Ovary (tissue), 3 donors: ENCODE measurements at regions not wholly inside any gene's neighbourhood (a gene's known extent, or its start where the extent isn't known, plus 50 kb on each side); places are given as distances from the start of the nearest gene placed in this dataset.

Experiments
- EP300 ChIP-seq: sonication (generic); formaldehyde crosslinking; IDR thresholded peaks from one replicate; pipeline ENCODE4 v1.6.1; 2017; ENCODE audit warnings: antibody characterized with exemption
- POLR2A ChIP-seq: fragments of 450-650 bp; IDR thresholded peaks from one replicate; pipeline ENCODE4 v1.6.1; 2017; ENCODE audit warnings: antibody characterized with exemption, mild to moderate bottlenecking, moderate library complexity
- TF ChIP-seq, protein P1 (sequence below), 3 donors: fragments of 450-650 bp in 2 of 3; fragments of 200-600 bp in 1 of 3; IDR thresholded peaks; one replicate each; pipeline versions ENCODE4 v1.5.1 to v1.8.0; 2016 to 2022; ENCODE audit warnings: antibody characterized with exemption in 3 of 3, mild to moderate bottlenecking in 1 of 3
- donor health status: DM: no; HTN: no; CAD: no.

DNA sequence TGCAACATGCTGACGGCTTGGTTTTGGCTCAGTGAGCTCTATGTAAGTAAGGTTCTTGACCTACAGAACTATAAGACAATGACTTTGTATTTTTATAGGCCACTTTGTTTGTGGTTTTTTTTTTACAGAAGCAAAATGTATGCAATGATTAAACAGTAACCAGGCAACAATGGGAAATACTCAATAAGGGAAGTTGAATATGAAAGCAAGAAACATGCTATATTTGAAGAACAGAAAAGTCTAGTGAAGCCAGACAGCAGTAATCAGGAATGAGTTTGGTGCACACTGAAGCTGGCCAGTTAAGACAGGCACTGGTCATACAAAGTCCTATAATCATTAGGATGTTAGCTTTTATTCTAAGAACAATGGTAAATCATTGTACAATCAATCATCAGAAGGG is 1926.8 kb downstream of the NCAM2 start:
- TF ChIP-seq, protein P1, sequence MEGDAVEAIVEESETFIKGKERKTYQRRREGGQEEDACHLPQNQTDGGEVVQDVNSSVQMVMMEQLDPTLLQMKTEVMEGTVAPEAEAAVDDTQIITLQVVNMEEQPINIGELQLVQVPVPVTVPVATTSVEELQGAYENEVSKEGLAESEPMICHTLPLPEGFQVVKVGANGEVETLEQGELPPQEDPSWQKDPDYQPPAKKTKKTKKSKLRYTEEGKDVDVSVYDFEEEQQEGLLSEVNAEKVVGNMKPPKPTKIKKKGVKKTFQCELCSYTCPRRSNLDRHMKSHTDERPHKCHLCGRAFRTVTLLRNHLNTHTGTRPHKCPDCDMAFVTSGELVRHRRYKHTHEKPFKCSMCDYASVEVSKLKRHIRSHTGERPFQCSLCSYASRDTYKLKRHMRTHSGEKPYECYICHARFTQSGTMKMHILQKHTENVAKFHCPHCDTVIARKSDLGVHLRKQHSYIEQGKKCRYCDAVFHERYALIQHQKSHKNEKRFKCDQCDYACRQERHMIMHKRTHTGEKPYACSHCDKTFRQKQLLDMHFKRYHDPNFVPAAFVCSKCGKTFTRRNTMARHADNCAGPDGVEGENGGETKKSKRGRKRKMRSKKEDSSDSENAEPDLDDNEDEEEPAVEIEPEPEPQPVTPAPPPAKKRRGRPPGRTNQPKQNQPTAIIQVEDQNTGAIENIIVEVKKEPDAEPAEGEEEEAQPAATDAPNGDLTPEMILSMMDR (IDR thresholded peaks at IDR 0.05): no peak
- no peak for TF ChIP-seq EP300
- no peak for TF ChIP-seq POLR2A
